ENCODE measurements at regions not wholly inside any gene's neighbourhood (a gene's known extent, or its start where the extent isn't known, plus 50 kb on each side); places are given as distances from the start of the nearest gene placed in this dataset.
A peak's percentile ranks its signal among the peaks of the same experiment; 100 is the strongest.

DNA sequence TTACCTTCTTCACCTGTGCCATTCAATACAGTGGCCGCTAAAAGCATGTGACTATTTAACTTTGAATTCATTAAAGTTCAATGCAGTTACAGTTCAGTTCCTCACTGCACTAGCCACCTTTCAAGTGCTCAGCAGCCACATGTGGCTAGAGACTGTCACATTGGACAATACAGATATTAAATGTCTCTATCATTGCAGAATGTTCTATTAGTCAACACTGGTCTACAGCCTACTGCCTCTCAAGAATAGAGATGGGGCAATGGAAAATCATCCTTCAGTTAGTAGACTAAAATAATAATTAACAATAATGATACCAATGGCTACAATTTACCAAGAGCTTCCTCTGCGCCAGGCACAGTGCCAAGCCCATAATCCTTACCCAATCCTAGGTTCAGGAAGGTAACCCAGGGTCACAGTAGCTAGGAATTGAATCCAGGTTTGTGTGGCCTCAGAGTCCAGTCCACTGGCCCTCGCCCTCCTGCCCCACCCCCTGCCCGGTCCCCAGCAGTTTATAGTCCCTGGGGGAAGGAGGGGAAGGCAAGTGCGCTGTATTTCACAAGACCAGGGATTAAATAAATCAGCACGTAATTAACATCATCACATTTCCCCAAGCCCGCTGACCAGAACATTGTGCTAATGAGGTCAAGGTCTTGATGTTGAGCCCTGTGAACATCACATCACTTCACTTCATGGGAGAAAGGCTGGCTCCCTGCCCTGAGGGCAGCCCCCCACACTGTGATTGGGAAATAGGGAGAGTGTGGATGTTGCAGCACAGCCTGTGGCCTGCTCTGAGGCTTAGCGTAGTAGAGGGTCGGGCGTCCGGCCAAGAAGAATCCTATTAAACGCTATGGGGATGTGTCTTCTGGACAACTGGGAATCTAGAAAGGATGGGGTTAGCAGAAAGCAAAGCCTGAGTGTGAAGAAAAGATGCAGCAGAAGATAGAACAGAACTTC, 147.2 kb downstream of the VEGFA start (continued):
- TF ChIP-seq THAP9 (CRISPR knock-in tag; IDR thresholded peaks at IDR 0.05; ENCODE audit: borderline replicate concordance) (peak; percentile 80; the same call in 1 of the 2 replicates), CREB1 (IDR thresholded peaks at IDR 0.05) (no peak), CREB1 (CRISPR knock-in tag; IDR thresholded peaks at IDR 0.05) (peak; percentile 66), TRIM24 (CRISPR knock-in tag; IDR thresholded peaks at IDR 0.05) (peak; percentile 70; the same call in 1 of the 2 replicates), ERF (CRISPR knock-in tag; IDR thresholded peaks at IDR 0.05) (peak; percentile 76), ZNF432 (CRISPR knock-in tag; IDR thresholded peaks at IDR 0.05; ENCODE audit: borderline replicate concordance) (no peak), ZMYM4 (CRISPR knock-in tag; IDR thresholded peaks at IDR 0.05) (peak; percentile 76), ONECUT2 (CRISPR knock-in tag; IDR thresholded peaks at IDR 0.05) (no peak), SOX6 (IDR thresholded peaks at IDR 0.05) (no peak), SOX6 (CRISPR knock-in tag; IDR thresholded peaks at IDR 0.05) (peak; percentile 96), ZNF567 (CRISPR knock-in tag; IDR thresholded peaks at IDR 0.05; ENCODE audit: borderline replicate concordance) (peak; percentile 89), XRCC5 (optimal IDR thresholded peaks at IDR 0.05; ENCODE audit: low read length) (peak; percentile 70), ZFY (CRISPR knock-in tag; IDR thresholded peaks at IDR 0.05) (peak; percentile 79), ZNF563 (CRISPR knock-in tag; IDR thresholded peaks at IDR 0.05) (0 out of 2 replicates have a peak, but pooled peaks have one; percentile 35), HOXA7 (CRISPR knock-in tag; IDR thresholded peaks at IDR 0.05) (no peak), CBX5 (CRISPR knock-in tag; IDR thresholded peaks at IDR 0.05; ENCODE audit: borderline replicate concordance) (peak; percentile 85), ZNF790 (CRISPR knock-in tag; IDR thresholded peaks at IDR 0.05; ENCODE audit: borderline replicate concordance) (0 out of 2 replicates have a peak, but pooled peaks have one; percentile 53), ZNF644 (CRISPR knock-in tag; IDR thresholded peaks at IDR 0.05; ENCODE audit: low read depth) (peak; percentile 50; the same call in 1 of the 2 replicates), SNAPC2 (CRISPR knock-in tag; IDR thresholded peaks at IDR 0.05) (0 out of 2 replicates have a peak, but pooled peaks have one; percentile 45), SMAD1 (CRISPR knock-in tag; IDR thresholded peaks at IDR 0.05; ENCODE audit: borderline replicate concordance, low read depth) (peak; percentile 89; the same call in 1 of the 2 replicates), ZNF615 (CRISPR knock-in tag; IDR thresholded peaks at IDR 0.05; ENCODE audit: borderline replicate concordance) (peak; percentile 94; the same call in 1 of the 2 replicates), PHF8 (CRISPR knock-in tag; IDR thresholded peaks at IDR 0.05) (peak; percentile 19; the same call in 1 of the 2 replicates)
- TF ChIP-seq, protein P1, sequence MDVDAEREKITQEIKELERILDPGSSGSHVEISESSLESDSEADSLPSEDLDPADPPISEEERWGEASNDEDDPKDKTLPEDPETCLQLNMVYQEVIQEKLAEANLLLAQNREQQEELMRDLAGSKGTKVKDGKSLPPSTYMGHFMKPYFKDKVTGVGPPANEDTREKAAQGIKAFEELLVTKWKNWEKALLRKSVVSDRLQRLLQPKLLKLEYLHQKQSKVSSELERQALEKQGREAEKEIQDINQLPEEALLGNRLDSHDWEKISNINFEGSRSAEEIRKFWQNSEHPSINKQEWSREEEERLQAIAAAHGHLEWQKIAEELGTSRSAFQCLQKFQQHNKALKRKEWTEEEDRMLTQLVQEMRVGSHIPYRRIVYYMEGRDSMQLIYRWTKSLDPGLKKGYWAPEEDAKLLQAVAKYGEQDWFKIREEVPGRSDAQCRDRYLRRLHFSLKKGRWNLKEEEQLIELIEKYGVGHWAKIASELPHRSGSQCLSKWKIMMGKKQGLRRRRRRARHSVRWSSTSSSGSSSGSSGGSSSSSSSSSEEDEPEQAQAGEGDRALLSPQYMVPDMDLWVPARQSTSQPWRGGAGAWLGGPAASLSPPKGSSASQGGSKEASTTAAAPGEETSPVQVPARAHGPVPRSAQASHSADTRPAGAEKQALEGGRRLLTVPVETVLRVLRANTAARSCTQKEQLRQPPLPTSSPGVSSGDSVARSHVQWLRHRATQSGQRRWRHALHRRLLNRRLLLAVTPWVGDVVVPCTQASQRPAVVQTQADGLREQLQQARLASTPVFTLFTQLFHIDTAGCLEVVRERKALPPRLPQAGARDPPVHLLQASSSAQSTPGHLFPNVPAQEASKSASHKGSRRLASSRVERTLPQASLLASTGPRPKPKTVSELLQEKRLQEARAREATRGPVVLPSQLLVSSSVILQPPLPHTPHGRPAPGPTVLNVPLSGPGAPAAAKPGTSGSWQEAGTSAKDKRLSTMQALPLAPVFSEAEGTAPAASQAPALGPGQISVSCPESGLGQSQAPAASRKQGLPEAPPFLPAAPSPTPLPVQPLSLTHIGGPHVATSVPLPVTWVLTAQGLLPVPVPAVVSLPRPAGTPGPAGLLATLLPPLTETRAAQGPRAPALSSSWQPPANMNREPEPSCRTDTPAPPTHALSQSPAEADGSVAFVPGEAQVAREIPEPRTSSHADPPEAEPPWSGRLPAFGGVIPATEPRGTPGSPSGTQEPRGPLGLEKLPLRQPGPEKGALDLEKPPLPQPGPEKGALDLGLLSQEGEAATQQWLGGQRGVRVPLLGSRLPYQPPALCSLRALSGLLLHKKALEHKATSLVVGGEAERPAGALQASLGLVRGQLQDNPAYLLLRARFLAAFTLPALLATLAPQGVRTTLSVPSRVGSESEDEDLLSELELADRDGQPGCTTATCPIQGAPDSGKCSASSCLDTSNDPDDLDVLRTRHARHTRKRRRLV (CRISPR knock-in tag; IDR thresholded peaks at IDR 0.05): 0 out of 2 replicates have a peak, but pooled peaks have one; percentile 6
